Jurkat, Clone E6-1 (cell line): ENCODE measurements at regions not wholly inside any gene's neighbourhood (a gene's known extent, or its start where the extent isn't known, plus 50 kb on each side); places are given as distances from the start of the nearest gene placed in this dataset.

Experiments
- DNase-seq: peaks from one replicate; pipeline ENCODE4 v3.0.0-alpha.2; 2011; ENCODE audit warnings: low read depth, low spot score
- H3K4me3 ChIP-seq: 2 replicates; pipeline ENCODE4 v1.5.1; 2011; ENCODE audit warnings: mild to moderate bottlenecking, low read length, control low read depth, moderate library complexity

GRCh38 chr5:3060283-3060682 lies 308.8 kb upstream of the IRX2 start:
- no peak for DNase-seq
- H3K4me3 ChIP-seq, result no peak overlapping the region

- DNase-seq, result no peak
- no peak overlapping the region for H3K4me3 ChIP-seq
Measured at GRCh38 chr5:3059488-3059887, 308.0 kb upstream of the IRX2 start.

GRCh38 chr5:3058942-3059341 lies 307.5 kb upstream of the IRX2 start:
- no peak for DNase-seq

GRCh38 chr5:3056866-3057265 lies 305.4 kb upstream of the IRX2 start:
- no peak overlapping the region for H3K4me3 ChIP-seq
- no peak for DNase-seq

More at GRCh38 chr5:3058942-3059341, 307.5 kb upstream of the IRX2 start:
- H3K4me3 ChIP-seq, result no peak overlapping the region

GRCh38 chr5:3051400-3051799 lies 299.9 kb upstream of the IRX2 start:
- H3K4me3 ChIP-seq, result no peak overlapping the region
- DNase-seq, result no peak

GRCh38 chr5:3050863-3051262 lies 299.4 kb upstream of the IRX2 start:
- no peak overlapping the region for H3K4me3 ChIP-seq
- DNase-seq, result no peak

GRCh38 chr5:3049261-3049660 lies 297.8 kb upstream of the IRX2 start:
- no peak overlapping the region for H3K4me3 ChIP-seq
- no peak for DNase-seq

GRCh38 chr5:3047212-3047774 lies 295.8 kb upstream of the IRX2 start:
- no peak for DNase-seq
- no peak overlapping the region for H3K4me3 ChIP-seq

- no peak overlapping the region for H3K4me3 ChIP-seq
- DNase-seq, result no peak
Measured at GRCh38 chr5:3043600-3043999, 292.1 kb upstream of the IRX2 start.

GRCh38 chr5:3041001-3041400 lies 289.5 kb upstream of the IRX2 start:
- no peak for DNase-seq
- H3K4me3 ChIP-seq, result no peak overlapping the region

GRCh38 chr5:3036041-3036788 lies 284.7 kb upstream of the IRX2 start:
- DNase-seq, result no peak
- H3K4me3 ChIP-seq, result no peak overlapping the region

GRCh38 chr5:3035452-3035851 lies 284.0 kb upstream of the IRX2 start:
- no peak overlapping the region for H3K4me3 ChIP-seq
- DNase-seq, result no peak

GRCh38 chr5:3034881-3035280 lies 283.4 kb upstream of the IRX2 start:
- no peak overlapping the region for H3K4me3 ChIP-seq
- DNase-seq, result no peak

GRCh38 chr5:3034449-3034848 lies 283.0 kb upstream of the IRX2 start:
- no peak for DNase-seq
- no peak overlapping the region for H3K4me3 ChIP-seq

GRCh38 chr5:3033033-3033755 lies 281.7 kb upstream of the IRX2 start:
- no peak overlapping the region for H3K4me3 ChIP-seq
- DNase-seq, result no peak

- DNase-seq, result no peak
- H3K4me3 ChIP-seq, result no peak overlapping the region
Measured at GRCh38 chr5:3032513-3032912, 281.0 kb upstream of the IRX2 start.

- no peak overlapping the region for H3K4me3 ChIP-seq
- no peak for DNase-seq
Measured at GRCh38 chr5:3031733-3032378, 280.4 kb upstream of the IRX2 start.

GRCh38 chr5:3030511-3031165 lies 279.2 kb upstream of the IRX2 start:
- DNase-seq, result no peak
- no peak overlapping the region for H3K4me3 ChIP-seq

- no peak overlapping the region for H3K4me3 ChIP-seq
- no peak for DNase-seq
Measured at GRCh38 chr5:3029396-3029795, 277.9 kb upstream of the IRX2 start.
